ENCODE measurements at regions not wholly inside any gene's neighbourhood (a gene's known extent, or its start where the extent isn't known, plus 50 kb on each side); places are given as distances from the start of the nearest gene placed in this dataset.

- DNase-seq: no peak
These were observed 241.9 kb upstream of the FLRT2 start for GRCh38 chr14:85288041-85288440.

- DNase-seq: no peak
These were observed 238.2 kb upstream of the FLRT2 start for GRCh38 chr14:85291731-85292130.

- DNase-seq: no peak
These were observed 236.2 kb upstream of the FLRT2 start for GRCh38 chr14:85293612-85294234.

GRCh38 chr14:85295318-85295717 lies 234.6 kb upstream of the FLRT2 start:
- no peak for DNase-seq

- no peak for DNase-seq
These were observed 233.3 kb upstream of the FLRT2 start for GRCh38 chr14:85296456-85297210.

GRCh38 chr14:85300107-85300506 lies 229.8 kb upstream of the FLRT2 start:
- DNase-seq: no peak

- peak; percentile 39 to 54 for DNase-seq
These were observed 228.4 kb upstream of the FLRT2 start for GRCh38 chr14:85301506-85301905.

- DNase-seq: no peak
These were observed 223.9 kb upstream of the FLRT2 start for GRCh38 chr14:85306024-85306423.

- DNase-seq: no peak
These were observed 221.2 kb upstream of the FLRT2 start for GRCh38 chr14:85308531-85309300.

GRCh38 chr14:85310491-85311272 lies 219.3 kb upstream of the FLRT2 start:
- no peak for DNase-seq

- DNase-seq: no peak
These were observed 216.3 kb upstream of the FLRT2 start for GRCh38 chr14:85313560-85314207.

- DNase-seq: no peak
These were observed 214.7 kb upstream of the FLRT2 start for GRCh38 chr14:85315290-85315689.

GRCh38 chr14:85315733-85316290 lies 214.1 kb upstream of the FLRT2 start:
- DNase-seq: no peak

- DNase-seq: no peak
These were observed 213.1 kb upstream of the FLRT2 start for GRCh38 chr14:85316701-85317410.

- DNase-seq: no peak
These were observed 212.4 kb upstream of the FLRT2 start for GRCh38 chr14:85317491-85318021.

- no peak for DNase-seq
These were observed 210.8 kb upstream of the FLRT2 start for GRCh38 chr14:85319101-85319500.

- DNase-seq: no peak
These were observed 209.8 kb upstream of the FLRT2 start for GRCh38 chr14:85319998-85320630.

GRCh38 chr14:85325134-85326017 lies 204.6 kb upstream of the FLRT2 start:
- no peak for DNase-seq

GRCh38 chr14:85332401-85332800 lies 197.5 kb upstream of the FLRT2 start:
- no peak for DNase-seq

GRCh38 chr14:85333313-85333712 lies 196.6 kb upstream of the FLRT2 start:
- DNase-seq: no peak

Measured in NCI-H1930 (cell line).